Karpas-422 (cell line): ENCODE measurements at regions not wholly inside any gene's neighbourhood (a gene's known extent, or its start where the extent isn't known, plus 50 kb on each side); places are given as distances from the start of the nearest gene placed in this dataset.

Experiments used
- DNase-seq: peaks from one replicate; pipeline ENCODE4 v3.0.0-alpha.2; 2015
- H2AFZ ChIP-seq: fragments of 200-600 bp; sonication (generic); 2 replicates; pipeline ENCODE4 v1.6.1; 2014; ENCODE audit warnings: antibody characterized with exemption, low read length, mixed read lengths
- H3K27ac ChIP-seq: fragments of 200-600 bp; sonication (generic); 2 replicates; pipeline ENCODE4 v1.5.1; 2014; ENCODE audit warnings: mild to moderate bottlenecking, low read length, moderate library complexity
- H3K27me3 ChIP-seq: fragments of 200-600 bp; sonication (generic); 2 replicates; pipeline ENCODE4 v1.6.1; 2014; ENCODE audit warnings: low read length, mixed read lengths
- H3K36me3 ChIP-seq: fragments of 200-600 bp; sonication (generic); 2 replicates; pipeline ENCODE4 v1.6.1; 2014; ENCODE audit warnings: low read length, mixed read lengths; ENCODE audit not compliant: insufficient read depth
- H3K4me1 ChIP-seq: fragments of 200-600 bp; sonication (generic); 2 replicates; pipeline ENCODE4 v1.6.1; 2014; ENCODE audit warnings: mild to moderate bottlenecking, low read length, mixed read lengths
- H3K4me2 ChIP-seq: fragments of 200-600 bp; sonication (generic); 2 replicates; pipeline ENCODE4 v1.6.1; 2014; ENCODE audit warnings: low read length, low read depth, mild to moderate bottlenecking; ENCODE audit not compliant: poor library complexity, severe bottlenecking
- H3K4me3 ChIP-seq: fragments of 200-600 bp; sonication (generic); 2 replicates; pipeline ENCODE4 v1.5.1; 2014; ENCODE audit warnings: mild to moderate bottlenecking, antibody characterized with exemption, low read length, mixed read lengths
- H3K79me2 ChIP-seq: fragments of 200-600 bp; sonication (generic); 2 replicates; pipeline ENCODE4 v1.6.1; 2014; ENCODE audit warnings: mild to moderate bottlenecking, low read length, mixed read lengths
- H3K9ac ChIP-seq: fragments of 200-600 bp; sonication (generic); 2 replicates; pipeline ENCODE4 v1.6.0; 2014; ENCODE audit warnings: low read length
- H3K9me2 ChIP-seq: fragments of 200-600 bp; sonication (generic), shearing (Covaris generic); replicated peaks from 2 replicates; pipeline ENCODE4 v1.6.0; 2014; ENCODE audit warnings: mild to moderate bottlenecking, low read length, moderate library complexity; ENCODE audit not compliant: insufficient read depth
- H3K9me3 ChIP-seq: fragments of 300-700, 200-600 bp; sonication (generic); 2 replicates; pipeline ENCODE4 v1.6.1; 2014; ENCODE audit warnings: low read length, mixed read lengths
- H4K20me1 ChIP-seq: fragments of 200-600 bp; sonication (generic); 2 replicates; pipeline ENCODE4 v1.6.1; 2014; ENCODE audit warnings: mild to moderate bottlenecking, antibody characterized with exemption, low read length, low read depth; ENCODE audit not compliant: insufficient read depth

DNA sequence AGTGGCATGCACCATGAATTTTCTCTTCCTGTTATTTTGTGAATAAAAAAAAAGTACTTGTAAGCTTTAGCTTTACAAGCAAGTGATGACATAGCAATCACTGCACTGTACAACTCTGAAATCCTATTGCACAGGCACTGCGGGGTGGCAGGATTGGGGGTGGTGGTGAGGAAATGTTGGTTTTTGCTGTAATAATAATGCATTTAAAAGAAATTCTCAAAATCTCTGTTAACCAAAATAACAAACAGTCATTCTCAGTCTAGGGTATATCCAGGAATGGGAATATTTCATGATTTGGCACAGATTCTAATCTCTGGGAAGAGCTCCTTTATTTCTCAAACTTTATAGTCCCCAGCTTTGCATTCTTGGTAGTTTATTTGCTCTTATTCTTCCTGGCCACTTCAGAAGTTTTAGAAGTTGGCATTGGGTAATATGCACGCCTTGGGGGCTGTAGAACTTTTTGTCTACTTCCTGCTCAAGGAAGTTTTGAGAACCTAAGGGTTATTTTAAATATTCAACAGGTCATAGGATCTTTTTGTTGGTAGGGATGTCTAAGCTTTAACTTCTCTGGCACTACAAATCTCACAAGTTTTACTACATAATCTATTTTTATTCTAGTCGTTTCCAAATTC lies 353.0 kb upstream of the KLF12 start:
- H3K4me1 ChIP-seq = no peaks in the 10 kb centered on the region
- no peaks in the 10 kb centered on the region for H3K9me3 ChIP-seq
- H2AFZ ChIP-seq = no peak overlapping the region
- no peak overlapping the region for H3K27ac ChIP-seq
- no peaks in the 10 kb centered on the region for H3K36me3 ChIP-seq
- no peaks in the 10 kb centered on the region for H3K9me2 ChIP-seq
- no peak for DNase-seq
- H3K79me2 ChIP-seq = no peaks in the 10 kb centered on the region
- H4K20me1 ChIP-seq = no peaks in the 10 kb centered on the region
- no peaks in the 10 kb centered on the region for H3K27me3 ChIP-seq
- no peak overlapping the region for H3K4me2 ChIP-seq
- no peak overlapping the region for H3K4me3 ChIP-seq
- no peak overlapping the region for H3K9ac ChIP-seq

- no peaks in the 10 kb centered on the region for H3K9me2 ChIP-seq
- H2AFZ ChIP-seq = no peak overlapping the region
- no peaks in the 10 kb centered on the region for H3K79me2 ChIP-seq
- no peaks in the 10 kb centered on the region for H3K27me3 ChIP-seq
- no peaks in the 10 kb centered on the region for H3K9me3 ChIP-seq
- no peak overlapping the region for H3K9ac ChIP-seq
- H3K27ac ChIP-seq = no peak overlapping the region
- no peaks in the 10 kb centered on the region for H4K20me1 ChIP-seq
- H3K36me3 ChIP-seq = no peaks in the 10 kb centered on the region
- no peaks in the 10 kb centered on the region for H3K4me1 ChIP-seq
- no peak for DNase-seq
- no peak overlapping the region for H3K4me3 ChIP-seq
- no peak overlapping the region for H3K4me2 ChIP-seq
These were observed 351.6 kb upstream of the KLF12 start for GRCh38 chr13:74485757-74486156.

- H3K4me1 ChIP-seq = peaks cover 9% of the 10 kb centered on the region
- DNase-seq = no peak
- no peak overlapping the region for H2AFZ ChIP-seq
- no peak overlapping the region for H3K4me3 ChIP-seq
- no peaks in the 10 kb centered on the region for H3K27me3 ChIP-seq
- no peaks in the 10 kb centered on the region for H3K36me3 ChIP-seq
- no peak overlapping the region for H3K4me2 ChIP-seq
- no peak overlapping the region for H3K9ac ChIP-seq
- no peaks in the 10 kb centered on the region for H3K9me2 ChIP-seq
- H3K79me2 ChIP-seq = no peaks in the 10 kb centered on the region
- H3K9me3 ChIP-seq = no peaks in the 10 kb centered on the region
- H4K20me1 ChIP-seq = no peaks in the 10 kb centered on the region
- no peak overlapping the region for H3K27ac ChIP-seq
These were observed 344.9 kb upstream of the KLF12 start for GRCh38 chr13:74479124-74479523.

GRCh38 chr13:74476788-74477187 lies 342.6 kb upstream of the KLF12 start:
- H3K9ac ChIP-seq = no peak overlapping the region
- no peaks in the 10 kb centered on the region for H4K20me1 ChIP-seq
- no peaks in the 10 kb centered on the region for H3K9me2 ChIP-seq
- DNase-seq = no peak
- H3K79me2 ChIP-seq = no peaks in the 10 kb centered on the region
- H3K27ac ChIP-seq = no peak overlapping the region
- no peaks in the 10 kb centered on the region for H3K27me3 ChIP-seq
- H2AFZ ChIP-seq = no peak overlapping the region
- H3K4me3 ChIP-seq = no peak overlapping the region
- peaks cover 9% of the 10 kb centered on the region for H3K4me1 ChIP-seq
- no peaks in the 10 kb centered on the region for H3K9me3 ChIP-seq
- no peaks in the 10 kb centered on the region for H3K36me3 ChIP-seq
- peak overlapping the region; percentile 14 for H3K4me2 ChIP-seq

- Histone ChIP-seq H3K4me1 (peaks cover 9% of the 10 kb centered on the region), H3K27me3 (no peaks in the 10 kb centered on the region), H3K79me2 (no peaks in the 10 kb centered on the region), H3K9me3 (no peaks in the 10 kb centered on the region), H3K27ac (no peak overlapping the region), H3K9me2 (no peaks in the 10 kb centered on the region), H3K4me3 (no peak overlapping the region), H2AFZ (no peak overlapping the region), H4K20me1 (no peaks in the 10 kb centered on the region), H3K4me2 (no peak overlapping the region), H3K36me3 (no peaks in the 10 kb centered on the region), H3K9ac (no peak overlapping the region)
- no peak for DNase-seq
These were observed 342.2 kb upstream of the KLF12 start for GRCh38 chr13:74476365-74476764.

- 0 out of 2 replicates have a peak, but pooled peaks cover 3% of the 10 kb centered on the region for H3K27me3 ChIP-seq
- no peaks in the 10 kb centered on the region for H4K20me1 ChIP-seq
- H3K4me2 ChIP-seq = no peak overlapping the region
- no peak overlapping the region for H3K27ac ChIP-seq
- H3K4me1 ChIP-seq = no peaks in the 10 kb centered on the region
- no peak overlapping the region for H2AFZ ChIP-seq
- H3K4me3 ChIP-seq = no peak overlapping the region
- no peaks in the 10 kb centered on the region for H3K36me3 ChIP-seq
- no peaks in the 10 kb centered on the region for H3K79me2 ChIP-seq
- H3K9me2 ChIP-seq = no peaks in the 10 kb centered on the region
- H3K9ac ChIP-seq = no peak overlapping the region
- no peak for DNase-seq
- no peaks in the 10 kb centered on the region for H3K9me3 ChIP-seq
These were observed 332.7 kb upstream of the KLF12 start for GRCh38 chr13:74466864-74467263.

- H3K36me3 ChIP-seq = no peaks in the 10 kb centered on the region
- H3K79me2 ChIP-seq = no peaks in the 10 kb centered on the region
- H3K4me3 ChIP-seq = no peak overlapping the region
- 0 out of 2 replicates have a peak, but pooled peaks cover 3% of the 10 kb centered on the region for H3K27me3 ChIP-seq
- H4K20me1 ChIP-seq = no peaks in the 10 kb centered on the region
- no peak overlapping the region for H3K4me2 ChIP-seq
- H2AFZ ChIP-seq = no peak overlapping the region
- H3K27ac ChIP-seq = no peak overlapping the region
- no peak overlapping the region for H3K9ac ChIP-seq
- no peaks in the 10 kb centered on the region for H3K9me3 ChIP-seq
- H3K9me2 ChIP-seq = no peaks in the 10 kb centered on the region
- H3K4me1 ChIP-seq = no peaks in the 10 kb centered on the region
- no peak for DNase-seq
These were observed 331.8 kb upstream of the KLF12 start for GRCh38 chr13:74466020-74466419.

- no peak overlapping the region for H3K4me3 ChIP-seq
These were observed 331.1 kb upstream of the KLF12 start for GRCh38 chr13:74465271-74465670.

More at GRCh38 chr13:74465271-74465670, 331.1 kb upstream of the KLF12 start:
- Histone ChIP-seq H3K27me3 (0 out of 2 replicates have a peak, but pooled peaks cover 3% of the 10 kb centered on the region), H4K20me1 (no peaks in the 10 kb centered on the region), H3K9me2 (no peaks in the 10 kb centered on the region), H3K4me1 (no peaks in the 10 kb centered on the region), H3K27ac (no peak overlapping the region), H2AFZ (no peak overlapping the region), H3K9ac (no peak overlapping the region), H3K36me3 (no peaks in the 10 kb centered on the region), H3K79me2 (no peaks in the 10 kb centered on the region), H3K4me2 (no peak overlapping the region), H3K9me3 (no peaks in the 10 kb centered on the region)
- no peak for DNase-seq
